ENCODE measurements at regions not wholly inside any gene's neighbourhood (a gene's known extent, or its start where the extent isn't known, plus 50 kb on each side); places are given as distances from the start of the nearest gene placed in this dataset.
"Not testable (repeated sequence)": the region's sequence is repeated elsewhere in the genome, so short reads cannot be mapped to it uniquely, and the experiment has no call there.

DNA sequence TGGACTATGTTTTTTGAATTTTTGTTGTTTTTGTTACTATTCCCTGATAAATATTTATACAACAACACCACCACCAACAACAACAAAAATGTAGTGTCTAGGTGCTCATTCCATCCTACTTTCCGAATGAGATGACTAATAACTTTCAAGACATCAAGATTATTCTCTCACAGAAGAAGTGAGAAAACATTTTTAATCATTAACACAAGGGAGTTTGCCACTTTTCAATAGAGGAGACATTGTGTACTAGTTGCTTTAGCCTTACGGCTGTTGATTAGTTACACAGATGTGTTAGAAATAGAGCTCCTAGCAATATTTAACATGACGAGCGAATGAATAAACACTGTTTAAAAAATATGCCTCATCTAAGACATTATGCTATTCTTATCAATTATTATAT, 898.8 kb downstream of the C4orf33 start:
- TF ChIP-seq, protein P1, sequence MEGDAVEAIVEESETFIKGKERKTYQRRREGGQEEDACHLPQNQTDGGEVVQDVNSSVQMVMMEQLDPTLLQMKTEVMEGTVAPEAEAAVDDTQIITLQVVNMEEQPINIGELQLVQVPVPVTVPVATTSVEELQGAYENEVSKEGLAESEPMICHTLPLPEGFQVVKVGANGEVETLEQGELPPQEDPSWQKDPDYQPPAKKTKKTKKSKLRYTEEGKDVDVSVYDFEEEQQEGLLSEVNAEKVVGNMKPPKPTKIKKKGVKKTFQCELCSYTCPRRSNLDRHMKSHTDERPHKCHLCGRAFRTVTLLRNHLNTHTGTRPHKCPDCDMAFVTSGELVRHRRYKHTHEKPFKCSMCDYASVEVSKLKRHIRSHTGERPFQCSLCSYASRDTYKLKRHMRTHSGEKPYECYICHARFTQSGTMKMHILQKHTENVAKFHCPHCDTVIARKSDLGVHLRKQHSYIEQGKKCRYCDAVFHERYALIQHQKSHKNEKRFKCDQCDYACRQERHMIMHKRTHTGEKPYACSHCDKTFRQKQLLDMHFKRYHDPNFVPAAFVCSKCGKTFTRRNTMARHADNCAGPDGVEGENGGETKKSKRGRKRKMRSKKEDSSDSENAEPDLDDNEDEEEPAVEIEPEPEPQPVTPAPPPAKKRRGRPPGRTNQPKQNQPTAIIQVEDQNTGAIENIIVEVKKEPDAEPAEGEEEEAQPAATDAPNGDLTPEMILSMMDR (conservative IDR thresholded peaks at IDR 0.05; ENCODE audit: low read depth, low read length), result no peak
- no peak for DNase-seq (ENCODE audit: low read depth)

DNA sequence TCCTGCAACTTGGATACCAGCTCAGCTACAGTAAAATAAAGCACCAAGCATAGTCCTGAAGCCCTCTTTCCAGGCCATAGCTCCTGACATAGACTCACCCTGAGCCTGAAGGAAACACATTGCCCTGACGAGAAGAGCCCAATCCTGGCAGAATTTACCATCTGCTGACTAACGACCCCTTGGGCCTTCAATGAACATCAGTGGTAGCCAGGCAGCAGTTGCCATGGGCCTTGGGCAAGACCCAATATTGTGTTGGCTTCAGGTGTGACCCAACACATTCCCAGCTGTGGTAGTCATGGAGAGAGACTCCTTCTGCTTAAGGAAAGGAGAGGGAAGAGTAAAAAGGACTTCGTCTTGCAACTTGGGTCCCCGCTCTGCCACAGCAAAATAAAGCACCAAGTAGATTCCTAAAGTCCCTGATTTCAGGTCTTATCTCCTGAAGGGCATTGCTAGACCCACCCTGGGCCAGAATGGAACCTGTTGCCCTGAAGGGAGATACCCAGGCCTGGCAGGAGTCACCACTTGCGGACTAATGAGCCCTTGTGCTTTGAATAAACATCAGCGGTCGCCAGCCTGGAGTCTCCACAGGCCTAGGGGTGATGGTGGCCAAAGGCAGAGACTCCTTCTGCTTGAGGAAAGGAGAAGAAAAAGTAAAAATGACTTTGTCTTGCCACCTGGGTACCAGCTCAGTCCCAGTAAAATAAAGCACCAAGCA, 902.6 kb downstream of the C4orf33 start:
- H3K4me3 ChIP-seq (ENCODE audit: low read depth, low read length), result no peak overlapping the region
- DNase-seq (ENCODE audit: low read depth), result no peak
- TF ChIP-seq, protein P1 (conservative IDR thresholded peaks at IDR 0.05; ENCODE audit: low read depth, low read length), result no peak

More for the DNA sequence above, 898.8 kb downstream of the C4orf33 start:
- H3K4me3 ChIP-seq (ENCODE audit: low read depth, low read length), result no peak overlapping the region

DNA sequence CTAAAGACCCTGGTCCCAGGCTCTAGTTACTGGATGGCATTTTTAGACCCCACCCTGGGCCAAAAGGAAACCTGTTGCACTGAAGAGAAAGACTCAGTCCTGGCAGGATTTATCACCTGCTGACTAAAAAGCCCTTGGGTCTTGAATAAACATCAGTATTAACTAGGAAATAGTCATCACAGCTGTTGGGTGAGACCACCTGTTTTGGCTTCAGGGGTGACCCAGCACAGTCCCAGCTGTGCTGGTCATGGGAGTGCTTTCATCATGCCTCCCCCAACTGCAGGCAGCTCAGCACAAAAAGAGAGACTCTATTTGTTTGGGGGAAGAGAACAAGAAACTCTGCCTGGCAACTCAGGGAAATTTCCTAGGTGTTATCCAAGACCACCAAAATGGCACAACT, 903.2 kb downstream of the C4orf33 start:
- DNase-seq (ENCODE audit: low read depth), result no peak
- no peak overlapping the region for H3K4me3 ChIP-seq (ENCODE audit: low read depth, low read length)
- TF ChIP-seq, protein P1 (conservative IDR thresholded peaks at IDR 0.05; ENCODE audit: low read depth, low read length), result no peak

DNA sequence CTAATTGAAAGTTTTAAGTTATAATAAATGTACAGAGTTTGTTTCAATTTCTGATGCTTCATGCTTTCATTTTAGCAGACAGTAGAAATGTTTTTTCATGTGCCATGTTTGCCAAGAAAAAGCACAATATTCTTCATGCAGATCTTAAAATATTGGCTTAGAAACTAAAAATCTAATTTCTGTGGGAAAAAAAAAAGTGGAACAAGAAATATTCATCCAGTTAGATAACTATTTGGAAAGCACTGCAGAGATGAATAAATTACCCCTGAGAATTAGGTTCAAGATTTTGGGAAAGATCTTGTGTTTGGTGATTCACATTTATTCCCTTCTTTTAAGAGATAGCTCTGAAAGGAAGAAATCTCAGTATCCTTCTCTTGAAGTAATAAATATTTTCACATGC, 912.5 kb downstream of the C4orf33 start:
- TF ChIP-seq, protein P1 (conservative IDR thresholded peaks at IDR 0.05; ENCODE audit: low read depth, low read length), result no peak
- DNase-seq (ENCODE audit: low read depth), result no peak
- H3K4me3 ChIP-seq (ENCODE audit: low read depth, low read length), result no peak overlapping the region

DNA sequence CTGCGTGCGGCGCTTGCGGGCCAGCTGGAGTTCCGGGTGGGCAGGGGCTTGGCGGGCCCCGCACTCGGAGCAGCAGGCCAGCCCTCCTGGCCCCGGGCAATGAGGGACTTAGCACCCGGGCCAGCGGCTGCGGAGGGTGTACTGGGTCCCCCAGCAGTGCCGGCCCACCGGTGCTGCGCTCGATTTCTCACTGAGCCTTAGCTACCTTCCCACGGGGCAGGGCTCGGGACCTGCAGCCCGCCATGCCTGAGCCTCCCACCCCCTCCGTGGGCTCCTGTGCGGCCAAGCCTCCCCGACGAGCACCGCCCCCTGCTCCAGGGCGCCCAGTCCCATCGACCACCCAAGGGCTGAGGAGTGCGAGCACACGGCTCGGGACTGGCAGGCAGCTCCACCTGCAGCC, 916.9 kb downstream of the C4orf33 start:
- not testable (repeated sequence) for DNase-seq (ENCODE audit: low read depth)

DNA sequence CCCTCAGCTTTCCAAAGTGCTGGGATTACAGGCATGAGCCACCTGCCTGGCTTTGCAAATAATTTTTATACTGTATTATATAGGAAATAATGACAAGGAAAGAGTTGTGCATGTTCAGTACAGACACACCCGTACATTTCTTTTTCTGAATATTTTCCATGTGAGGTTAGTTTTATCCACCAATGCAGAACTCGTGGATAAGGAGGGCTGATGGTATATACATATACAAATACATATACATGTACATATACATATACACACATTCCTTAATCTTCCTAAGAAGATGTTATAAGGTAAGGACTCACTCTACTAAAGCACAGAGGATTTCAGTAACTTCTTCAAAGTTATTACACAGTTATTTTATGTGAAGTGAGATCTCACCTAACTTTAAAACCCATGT, 925.8 kb downstream of the C4orf33 start:
- TF ChIP-seq, protein P1 (conservative IDR thresholded peaks at IDR 0.05; ENCODE audit: low read depth, low read length), result no peak
- H3K4me3 ChIP-seq (ENCODE audit: low read depth, low read length), result no peak overlapping the region
- DNase-seq (ENCODE audit: low read depth), result no peak

More for the DNA sequence above, 916.9 kb downstream of the C4orf33 start:
- H3K4me3 ChIP-seq (ENCODE audit: low read depth, low read length), result not testable (repeated sequence)

DNA sequence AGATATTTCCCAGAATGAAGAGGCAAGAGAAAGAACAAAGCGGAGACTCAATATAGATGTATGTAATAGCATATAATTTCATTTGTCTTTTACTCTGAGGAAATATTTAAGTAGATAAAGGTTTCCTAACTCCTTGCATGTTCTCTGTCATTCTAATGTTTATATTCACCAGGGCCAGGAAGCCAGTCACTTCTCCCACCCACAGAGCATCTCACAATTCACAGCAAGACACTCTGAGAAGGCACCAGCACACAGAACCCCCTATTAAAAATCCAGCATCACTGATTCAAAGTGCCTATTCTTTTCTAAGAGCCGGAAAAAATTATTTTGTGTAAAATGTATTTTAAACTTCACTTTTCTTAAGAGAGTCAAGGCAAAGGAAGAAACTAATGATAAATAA, 927.1 kb downstream of the C4orf33 start:
- TF ChIP-seq, protein P1 (conservative IDR thresholded peaks at IDR 0.05; ENCODE audit: low read depth, low read length), result no peak
- DNase-seq (ENCODE audit: low read depth), result no peak

More for the DNA sequence above, 927.1 kb downstream of the C4orf33 start:
- H3K4me3 ChIP-seq (ENCODE audit: low read depth, low read length), result no peak overlapping the region

Measured in choroid plexus epithelial cell (primary cell).